HUES64 (cell line): ENCODE measurements at regions not wholly inside any gene's neighbourhood (a gene's known extent, or its start where the extent isn't known, plus 50 kb on each side); places are given as distances from the start of the nearest gene placed in this dataset.

Experiments used
- H3K27ac ChIP-seq: 2 replicates; pipeline ENCODE4 v1.7.0; 2013; ENCODE audit warnings: low read depth, low read length, inconsistent platforms
- H3K27me3 ChIP-seq: 2 replicates; pipeline ENCODE4 v1.6.1; 2013; ENCODE audit warnings: mild to moderate bottlenecking, low read length; ENCODE audit not compliant: insufficient read depth
- H3K36me3 ChIP-seq: 2 replicates; pipeline ENCODE4 v1.6.1; 2013; ENCODE audit warnings: mild to moderate bottlenecking, low read length; ENCODE audit not compliant: insufficient read depth
- H3K4me1 ChIP-seq: 2 replicates; pipeline ENCODE4 v1.6.1; 2013; ENCODE audit warnings: mild to moderate bottlenecking, low read length, moderate library complexity; ENCODE audit not compliant: insufficient read depth
- H3K4me3 ChIP-seq: 2 replicates; pipeline ENCODE4 v1.5.1; 2013; ENCODE audit warnings: mild to moderate bottlenecking, low read length, moderate library complexity
- H3K9ac ChIP-seq: 2 replicates; pipeline ENCODE4 v1.6.1; 2013; ENCODE audit warnings: mild to moderate bottlenecking, low read depth, low read length
- H3K9me3 ChIP-seq: 2 replicates; pipeline ENCODE4 v1.6.1; 2013; ENCODE audit warnings: low read depth, low read length; ENCODE audit not compliant: insufficient read depth
- WGBS: fragments of 150-250, 120-280 bp; methylation state at CpG from one replicate; pipeline ENCODE4 v1.1.7; 2013; ENCODE audit warnings: missing lambda C conversion rate; 5-methylcytosine and 5-hydroxymethylcytosine counted together

GRCh38 chr6:165728216-165728615, 65.2 kb upstream of the PDE10A start:
- Histone ChIP-seq H3K36me3 (no peaks in the 10 kb centered on the region), H3K9ac (no peak overlapping the region), H3K4me1 (no peaks in the 10 kb centered on the region), H3K27ac (no peak overlapping the region), H3K9me3 (no peaks in the 10 kb centered on the region), H3K27me3 (no peaks in the 10 kb centered on the region), H3K4me3 (no peak overlapping the region)
- WGBS = 95% methylated on average over 2 of the region's 2 CpGs

- Histone ChIP-seq H3K9ac (no peak overlapping the region), H3K27me3 (no peaks in the 10 kb centered on the region), H3K4me1 (no peaks in the 10 kb centered on the region), H3K36me3 (no peaks in the 10 kb centered on the region), H3K9me3 (no peaks in the 10 kb centered on the region), H3K27ac (no peak overlapping the region), H3K4me3 (no peak overlapping the region)
- 78% methylated on average over 23 of the region's 23 CpGs for WGBS
These were observed 63.9 kb upstream of the PDE10A start for GRCh38 chr6:165726965-165727381.

GRCh38 chr6:165726290-165726875, 63.3 kb upstream of the PDE10A start:
- no peaks in the 10 kb centered on the region for H3K36me3 ChIP-seq
- no peaks in the 10 kb centered on the region for H3K9me3 ChIP-seq
- H3K4me3 ChIP-seq = no peak overlapping the region
- WGBS = 90% methylated on average over 25 of the region's 25 CpGs
- no peaks in the 10 kb centered on the region for H3K27me3 ChIP-seq
- no peak overlapping the region for H3K9ac ChIP-seq
- H3K4me1 ChIP-seq = no peaks in the 10 kb centered on the region
- H3K27ac ChIP-seq = no peak overlapping the region

GRCh38 chr6:165725201-165725600, 62.2 kb upstream of the PDE10A start:
- Histone ChIP-seq H3K27me3 (no peaks in the 10 kb centered on the region), H3K36me3 (no peaks in the 10 kb centered on the region), H3K4me1 (no peaks in the 10 kb centered on the region), H3K9me3 (no peaks in the 10 kb centered on the region), H3K4me3 (no peak overlapping the region), H3K27ac (no peak overlapping the region), H3K9ac (no peak overlapping the region)
- 92% methylated on average over 7 of the region's 7 CpGs for WGBS

GRCh38 chr6:165723326-165723725, 60.3 kb upstream of the PDE10A start:
- H3K27ac ChIP-seq = no peak overlapping the region
- H3K27me3 ChIP-seq = no peaks in the 10 kb centered on the region
- no peaks in the 10 kb centered on the region for H3K4me1 ChIP-seq
- H3K36me3 ChIP-seq = no peaks in the 10 kb centered on the region
- no peak overlapping the region for H3K9ac ChIP-seq
- WGBS = 82% methylated on average over 9 of the region's 9 CpGs
- no peak overlapping the region for H3K4me3 ChIP-seq
- no peaks in the 10 kb centered on the region for H3K9me3 ChIP-seq

- Histone ChIP-seq H3K9me3 (no peaks in the 10 kb centered on the region), H3K9ac (no peak overlapping the region), H3K4me3 (no peak overlapping the region), H3K27me3 (no peaks in the 10 kb centered on the region), H3K4me1 (no peaks in the 10 kb centered on the region), H3K36me3 (no peaks in the 10 kb centered on the region), H3K27ac (no peak overlapping the region)
- WGBS = 96% methylated on average over 4 of the region's 4 CpGs
These were observed 59.0 kb upstream of the PDE10A start for GRCh38 chr6:165722022-165722421.

GRCh38 chr6:165721356-165721755, 58.3 kb upstream of the PDE10A start:
- Histone ChIP-seq H3K27me3 (no peaks in the 10 kb centered on the region), H3K27ac (no peak overlapping the region), H3K4me3 (no peak overlapping the region), H3K4me1 (no peaks in the 10 kb centered on the region), H3K9ac (no peak overlapping the region), H3K9me3 (no peaks in the 10 kb centered on the region), H3K36me3 (no peaks in the 10 kb centered on the region)
- 89% methylated on average over 3 of the region's 3 CpGs for WGBS

- H3K9me3 ChIP-seq = no peaks in the 10 kb centered on the region
- no peak overlapping the region for H3K27ac ChIP-seq
- no peaks in the 10 kb centered on the region for H3K4me1 ChIP-seq
- 83% methylated on average over 1 of the region's 4 CpGs for WGBS
- H3K36me3 ChIP-seq = no peaks in the 10 kb centered on the region
- no peak overlapping the region for H3K9ac ChIP-seq
- no peaks in the 10 kb centered on the region for H3K27me3 ChIP-seq
- H3K4me3 ChIP-seq = no peak overlapping the region
These were observed 55.5 kb upstream of the PDE10A start for GRCh38 chr6:165718491-165718891.

- Histone ChIP-seq H3K4me3 (no peak overlapping the region), H3K36me3 (no peaks in the 10 kb centered on the region), H3K9ac (no peak overlapping the region), H3K4me1 (no peaks in the 10 kb centered on the region), H3K9me3 (no peaks in the 10 kb centered on the region), H3K27me3 (no peaks in the 10 kb centered on the region), H3K27ac (no peak overlapping the region)
- 76% methylated on average over 2 of the region's 5 CpGs for WGBS
These were observed 54.9 kb upstream of the PDE10A start for GRCh38 chr6:165717732-165718465.

- Histone ChIP-seq H3K4me1 (no peaks in the 10 kb centered on the region), H3K36me3 (no peaks in the 10 kb centered on the region), H3K27ac (no peak overlapping the region), H3K4me3 (no peak overlapping the region), H3K27me3 (no peaks in the 10 kb centered on the region), H3K9ac (no peak overlapping the region), H3K9me3 (no peaks in the 10 kb centered on the region)
- 97% methylated on average over 3 of the region's 4 CpGs for WGBS
These were observed 53.8 kb upstream of the PDE10A start for GRCh38 chr6:165716886-165717285.

GRCh38 chr6:165715428-165715827, 52.4 kb upstream of the PDE10A start:
- Histone ChIP-seq H3K4me1 (no peaks in the 10 kb centered on the region), H3K27ac (no peak overlapping the region), H3K9ac (no peak overlapping the region), H3K27me3 (no peaks in the 10 kb centered on the region), H3K4me3 (no peak overlapping the region), H3K9me3 (no peaks in the 10 kb centered on the region), H3K36me3 (no peaks in the 10 kb centered on the region)
- 97% methylated on average over 11 of the region's 11 CpGs for WGBS
